Testis (tissue), 2 donors: ENCODE measurements at regions not wholly inside any gene's neighbourhood (a gene's known extent, or its start where the extent isn't known, plus 50 kb on each side); places are given as distances from the start of the nearest gene placed in this dataset.

ENCODE experiments used
- POLR2A ChIP-seq: fragments of 450-650 bp; IDR thresholded peaks from one replicate; pipeline ENCODE4 v1.6.1; 2017; ENCODE audit warnings: antibody characterized with exemption, mild to moderate bottlenecking, moderate library complexity
- TF ChIP-seq, protein P1 (sequence below), 3 experiments: fragments of 450-650 bp in 2 of 3; fragments of 200-600 bp in 1 of 3; sonication (generic) in 1 of 3; IDR thresholded peaks; one replicate each; pipeline ENCODE4 v1.5.1; 2016 to 2019; ENCODE audit warnings: antibody characterized with exemption in 3 of 3, mild to moderate bottlenecking in 2 of 3, moderate library complexity in 1 of 3

DNA sequence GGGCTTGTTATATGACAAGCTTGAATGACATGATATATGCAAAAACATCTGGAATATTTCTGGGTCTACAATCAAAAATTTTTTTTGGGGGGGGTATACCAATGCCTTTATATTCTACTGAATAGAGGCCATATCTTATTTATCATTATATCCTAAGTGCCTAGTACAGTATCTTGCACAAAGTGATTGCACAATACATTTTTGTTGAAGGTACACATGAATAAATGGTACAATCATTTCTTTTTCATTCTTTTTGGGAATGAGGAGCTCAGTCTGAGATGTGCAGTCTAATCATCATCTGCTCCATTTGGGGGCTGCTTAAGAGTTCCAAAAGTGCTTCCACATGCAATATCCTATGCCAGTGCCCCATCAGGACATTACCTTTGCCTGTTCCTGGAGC is 214.6 kb downstream of the KIF20B start:
- TF ChIP-seq POLR2A: no peak
- TF ChIP-seq, protein P1, sequence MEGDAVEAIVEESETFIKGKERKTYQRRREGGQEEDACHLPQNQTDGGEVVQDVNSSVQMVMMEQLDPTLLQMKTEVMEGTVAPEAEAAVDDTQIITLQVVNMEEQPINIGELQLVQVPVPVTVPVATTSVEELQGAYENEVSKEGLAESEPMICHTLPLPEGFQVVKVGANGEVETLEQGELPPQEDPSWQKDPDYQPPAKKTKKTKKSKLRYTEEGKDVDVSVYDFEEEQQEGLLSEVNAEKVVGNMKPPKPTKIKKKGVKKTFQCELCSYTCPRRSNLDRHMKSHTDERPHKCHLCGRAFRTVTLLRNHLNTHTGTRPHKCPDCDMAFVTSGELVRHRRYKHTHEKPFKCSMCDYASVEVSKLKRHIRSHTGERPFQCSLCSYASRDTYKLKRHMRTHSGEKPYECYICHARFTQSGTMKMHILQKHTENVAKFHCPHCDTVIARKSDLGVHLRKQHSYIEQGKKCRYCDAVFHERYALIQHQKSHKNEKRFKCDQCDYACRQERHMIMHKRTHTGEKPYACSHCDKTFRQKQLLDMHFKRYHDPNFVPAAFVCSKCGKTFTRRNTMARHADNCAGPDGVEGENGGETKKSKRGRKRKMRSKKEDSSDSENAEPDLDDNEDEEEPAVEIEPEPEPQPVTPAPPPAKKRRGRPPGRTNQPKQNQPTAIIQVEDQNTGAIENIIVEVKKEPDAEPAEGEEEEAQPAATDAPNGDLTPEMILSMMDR (IDR thresholded peaks at IDR 0.05): no peak
